CD4-positive, alpha-beta T cell (primary cell): ENCODE measurements at regions not wholly inside any gene's neighbourhood (a gene's known extent, or its start where the extent isn't known, plus 50 kb on each side); places are given as distances from the start of the nearest gene placed in this dataset.

ENCODE experiments used
- ATAC-seq: fragments of 200-7000 bp; cut with Tn5 transposase; one replicate; pipeline ENCODE4 v1.10.0; 2022; ENCODE audit warnings: mild to moderate bottlenecking; ENCODE audit not compliant: poor library complexity
- CTCF ChIA-PET: fragments of 350-600 bp; sonication (Branson Sonifier 250); formaldehyde crosslinking; loops from one replicate; lab custom pipeline; 2021; ENCODE audit warnings: antibody characterized with exemption, inconsistent platforms; lab: Charles Lee
- POLR2A ChIA-PET: fragments of 350-600 bp; sonication (Branson Sonifier 250); formaldehyde crosslinking; loops from one replicate; lab custom pipeline; 2021; ENCODE audit warnings: antibody characterized with exemption, inconsistent platforms; lab: Charles Lee
- DNase-seq, 14 experiments: peaks; one replicate each; pipeline ENCODE4 v3.0.0-alpha.2; 2013 to 2020; ENCODE audit warnings: mixed read lengths in 2 of 14
- H3K27ac ChIP-seq, 2 donors: one replicate each; pipeline versions ENCODE4 v1.5.1 to v1.7.0; 2013; ENCODE audit warnings: low read length in 2 of 2, low read depth in 1 of 2, mild to moderate bottlenecking in 1 of 2
- H3K27me3 ChIP-seq, 2 experiments: 1 replicate in 1 of 2; 2 replicates in 1 of 2; pipeline versions ENCODE4 v1.6.1 to v1.7.0; 2013; ENCODE audit warnings: low read length in 2 of 2, control low read depth in 1 of 2, mild to moderate bottlenecking in 1 of 2, moderate library complexity in 1 of 2; ENCODE audit not compliant: insufficient read depth in 2 of 2, control insufficient read depth in 1 of 2
- H3K36me3 ChIP-seq: one replicate; pipeline ENCODE4 v1.6.1; 2013; ENCODE audit warnings: low read length, control low read depth; ENCODE audit not compliant: insufficient read depth
- H3K4me1 ChIP-seq: one replicate; pipeline ENCODE4 v1.6.1; 2013; ENCODE audit warnings: low read length, control low read depth; ENCODE audit not compliant: insufficient read depth
- H3K4me3 ChIP-seq: one replicate; pipeline ENCODE4 v1.5.1; 2013; ENCODE audit warnings: mild to moderate bottlenecking, low read length, moderate library complexity
- H3K9me3 ChIP-seq, 2 experiments: 1 replicate in 1 of 2; 2 replicates in 1 of 2; pipeline versions ENCODE4 v1.6.1 to v1.7.0; 2013; ENCODE audit warnings: low read length in 2 of 2, mild to moderate bottlenecking in 2 of 2, control low read depth in 1 of 2, moderate library complexity in 1 of 2; ENCODE audit not compliant: control insufficient read depth in 1 of 2, insufficient read depth in 1 of 2
- H3K27ac Mint-ChIP-seq: one replicate; pipeline ENCODE4 v1.8.0; 2020; ENCODE audit warnings: mixed read lengths
- H3K27me3 Mint-ChIP-seq: one replicate; pipeline ENCODE4 v1.8.0; 2021; ENCODE audit warnings: mixed read lengths
- H3K36me3 Mint-ChIP-seq: one replicate; pipeline ENCODE4 v1.8.0; 2021; ENCODE audit warnings: low read depth, mixed read lengths
- H3K4me1 Mint-ChIP-seq: one replicate; pipeline ENCODE4 v1.8.0; 2021; ENCODE audit warnings: low read depth, mixed read lengths
- H3K4me3 Mint-ChIP-seq: one replicate; pipeline ENCODE4 v1.8.0; 2020; ENCODE audit warnings: mild to moderate bottlenecking, mixed read lengths
- H3K9me3 Mint-ChIP-seq: one replicate; pipeline ENCODE4 v1.8.0; 2020; ENCODE audit warnings: mixed read lengths
- CTCF ChIP-seq: fragments of 200-600 bp; IDR thresholded peaks from one replicate; pipeline ENCODE4 v1.8.0; 2022; ENCODE audit warnings: antibody characterized with exemption, mild to moderate bottlenecking
- intact Hi-C, 2 experiments: fragments of 100-400 bp; cut with DNase I in 1 of 2; cut with micrococcal nuclease in 1 of 2; formaldehyde crosslinking; loops; one replicate each; pipeline versions ENCODE4 v1.15.1 to v1.9.0; 2023 to 2025; cut with DNase I, micrococcal nuclease

GRCh38 chr7:110541962-110542361, 549.0 kb upstream of the LRRN3 start:
- POLR2A ChIA-PET, result no interaction called here
- Mint-ChIP-seq H3K36me3 (no peaks in the 10 kb centered on the region), H3K27ac (no peak overlapping the region), H3K9me3 (no peaks in the 10 kb centered on the region), H3K4me3 (no peak overlapping the region), H3K27me3 (no peaks in the 10 kb centered on the region), H3K4me1 (no peaks in the 10 kb centered on the region)
- DNase-seq (no peak), ATAC-seq (no peak)
- no peak for TF ChIP-seq CTCF
- Histone ChIP-seq H3K27ac (no peak overlapping the region), H3K9me3 (no peaks in the 10 kb centered on the region), H3K4me3 (no peak overlapping the region), H3K36me3 (no peaks in the 10 kb centered on the region), H3K27me3 (no peaks in the 10 kb centered on the region), H3K4me1 (no peaks in the 10 kb centered on the region)
- intact Hi-C loops, result loop anchor here in 1 of 2 experiments (1.0 kb wide), 1 partner anchor 7 kb away; no protein-coding TSS in a partner anchor
- CTCF ChIA-PET, result no interaction called here

- H3K27ac Mint-ChIP-seq, result no peak overlapping the region
- Histone ChIP-seq H3K27ac (no peak overlapping the region), H3K9me3 (no peaks in the 10 kb centered on the region), H3K4me1 (no peaks in the 10 kb centered on the region), H3K4me3 (no peak overlapping the region), H3K27me3 (no peaks in the 10 kb centered on the region), H3K36me3 (no peaks in the 10 kb centered on the region)
- intact Hi-C loops, result no loop called here
- ChIA-PET CTCF (no interaction called here), POLR2A (no interaction called here)
- no peaks in the 10 kb centered on the region for H3K36me3 Mint-ChIP-seq
- H3K4me1 Mint-ChIP-seq, result no peaks in the 10 kb centered on the region
- H3K9me3 Mint-ChIP-seq, result no peaks in the 10 kb centered on the region
- TF ChIP-seq CTCF, result no peak
- DNase-seq, result no peak
- ATAC-seq, result no peak
- no peak overlapping the region for H3K4me3 Mint-ChIP-seq
- no peaks in the 10 kb centered on the region for H3K27me3 Mint-ChIP-seq
Measured at GRCh38 chr7:110544194-110544593, 546.7 kb upstream of the LRRN3 start.

GRCh38 chr7:110548372-110548771, 542.6 kb upstream of the LRRN3 start:
- H3K36me3 Mint-ChIP-seq, result no peaks in the 10 kb centered on the region
- no peaks in the 10 kb centered on the region for H3K27me3 Mint-ChIP-seq
- H3K9me3 ChIP-seq, result peaks cover 7 to 16% of the 10 kb centered on the region in 2 experiments
- ATAC-seq, result no peak
- H3K4me3 ChIP-seq, result no peak overlapping the region
- H3K27ac ChIP-seq, result no peak overlapping the region
- intact Hi-C loops, result no loop called here
- H3K4me1 Mint-ChIP-seq, result no peaks in the 10 kb centered on the region
- no peak overlapping the region for H3K4me3 Mint-ChIP-seq
- no peak for TF ChIP-seq CTCF
- peaks cover 8% of the 10 kb centered on the region for H3K9me3 Mint-ChIP-seq
- no peak for DNase-seq
- ChIA-PET POLR2A (no interaction called here), CTCF (no interaction called here)
- no peaks in the 10 kb centered on the region for H3K27me3 ChIP-seq
- no peaks in the 10 kb centered on the region for H3K36me3 ChIP-seq
- H3K4me1 ChIP-seq, result no peaks in the 10 kb centered on the region
- H3K27ac Mint-ChIP-seq, result no peak overlapping the region
